GM23338 (cell line): ENCODE measurements at regions not wholly inside any gene's neighbourhood (a gene's known extent, or its start where the extent isn't known, plus 50 kb on each side); places are given as distances from the start of the nearest gene placed in this dataset.

ENCODE experiments used
- ATAC-seq: fragments of 200-7000 bp; cut with Tn5 transposase; 3 replicates; pipeline ENCODE4 v1.9.1; 2020
- DNase-seq: peaks from one replicate; pipeline ENCODE4 v3.0.0-alpha.2; 2015; ENCODE audit warnings: low spot score
- H2AFZ ChIP-seq: fragments of 200-600 bp; sonication (generic); 2 replicates; pipeline ENCODE4 v1.8.0; 2016; ENCODE audit warnings: antibody characterized with exemption, mild to moderate bottlenecking, moderate library complexity
- H3F3A ChIP-seq: fragments of 200-600 bp; sonication (generic); replicated peaks from 2 replicates; pipeline ENCODE4 v1.8.0; 2017; ENCODE audit warnings: antibody characterized with exemption, mixed run types, low read depth
- H3K27ac ChIP-seq: fragments of 200-600 bp; sonication (generic); 2 replicates; pipeline ENCODE4 v1.6.1; 2016; ENCODE audit warnings: low read depth
- H3K27me3 ChIP-seq: fragments of 200-600 bp; sonication (generic); 2 replicates; pipeline ENCODE4 v1.8.0; 2016; ENCODE audit warnings: mild to moderate bottlenecking, mixed run types, moderate library complexity; ENCODE audit not compliant: insufficient read depth
- H3K36me3 ChIP-seq: fragments of 200-600 bp; sonication (generic); 2 replicates; pipeline ENCODE4 v1.8.0; 2016; ENCODE audit warnings: mild to moderate bottlenecking; ENCODE audit not compliant: insufficient read depth
- H3K4me1 ChIP-seq: fragments of 200-600 bp; sonication (generic); 2 replicates; pipeline ENCODE4 v1.8.0; 2016; ENCODE audit warnings: mild to moderate bottlenecking, moderate library complexity; ENCODE audit not compliant: insufficient read depth
- H3K4me2 ChIP-seq: fragments of 200-600 bp; sonication (generic); 2 replicates; pipeline ENCODE4 v1.7.1; 2017; ENCODE audit warnings: mixed run types
- H3K4me3 ChIP-seq: fragments of 200-600 bp; sonication (generic); 2 replicates; pipeline ENCODE4 v1.6.1; 2016; ENCODE audit warnings: mixed run types
- H3K79me2 ChIP-seq: fragments of 200-600 bp; sonication (generic); replicated peaks from 2 replicates; pipeline ENCODE4 v1.8.0; 2017; ENCODE audit warnings: mild to moderate bottlenecking; ENCODE audit not compliant: insufficient read depth
- H3K9me2 ChIP-seq: fragments of 200-600 bp; sonication (generic); 2 replicates; pipeline ENCODE4 v1.8.0; 2017; ENCODE audit not compliant: insufficient read depth
- H4K20me1 ChIP-seq: fragments of 200-600 bp; sonication (generic); replicated peaks from 2 replicates; pipeline ENCODE4 v1.8.0; 2017; ENCODE audit warnings: mild to moderate bottlenecking; ENCODE audit not compliant: insufficient read depth
- H3K27ac Mint-ChIP-seq: 2 replicates; pipeline ENCODE4 v1.8.0; 2020; ENCODE audit warnings: inconsistent platforms, mild to moderate bottlenecking, moderate library complexity, mixed read lengths
- H3K27me3 Mint-ChIP-seq: 3 replicates; pipeline ENCODE4 v1.8.0; 2022; ENCODE audit warnings: low read depth, mild to moderate bottlenecking, moderate library complexity, mixed read lengths, inconsistent platforms; ENCODE audit not compliant: insufficient read depth, poor library complexity
- H3K36me3 Mint-ChIP-seq: 3 replicates; pipeline ENCODE4 v1.8.0; 2021; ENCODE audit warnings: low read depth, mild to moderate bottlenecking, inconsistent platforms, moderate library complexity, mixed read lengths
- H3K4me1 Mint-ChIP-seq: 3 replicates; pipeline ENCODE4 v1.8.0; 2020; ENCODE audit warnings: mild to moderate bottlenecking, inconsistent platforms, mixed read lengths
- H3K4me3 Mint-ChIP-seq: 3 replicates; pipeline ENCODE4 v1.8.0; 2021; ENCODE audit warnings: moderate library complexity, mild to moderate bottlenecking, inconsistent platforms, mixed read lengths
- H3K9me3 Mint-ChIP-seq: 3 replicates; pipeline ENCODE4 v1.8.0; 2020; ENCODE audit warnings: moderate library complexity, mild to moderate bottlenecking, inconsistent platforms, mixed read lengths
- CREB1 ChIP-seq: fragments of 250-450 bp; sonication (Bioruptor Pico); IDR thresholded peaks from 2 replicates; pipeline ENCODE4 v1.5.0; 2020; ENCODE audit warnings: low read depth, mild to moderate bottlenecking, moderate library complexity
- CTCF ChIP-seq, 2 experiments: fragments of 200-600 bp in 1 of 2; sonication (generic) in 1 of 2; conservative IDR thresholded peaks; 2 replicates each; pipeline versions ENCODE4 v1.5.1 to v1.6.1; 2016 to 2017; ENCODE audit warnings: antibody characterized with exemption in 2 of 2, low read depth in 2 of 2, mild to moderate bottlenecking in 2 of 2, moderate library complexity in 1 of 2
- ETS1 ChIP-seq: IDR thresholded peaks from 2 replicates; pipeline ENCODE4 v1.6.1; 2016; ENCODE audit warnings: antibody characterized with exemption
- EZH2 ChIP-seq: fragments of 200-600 bp; sonication (generic); IDR thresholded peaks from one replicate; pipeline ENCODE4 v1.8.0; 2017; ENCODE audit warnings: antibody characterized with exemption, mild to moderate bottlenecking, low read depth; ENCODE audit not compliant: unreplicated experiment
- EZH2phosphoT487 ChIP-seq: fragments of 200-600 bp; sonication (generic); IDR thresholded peaks from one replicate; pipeline ENCODE4 v1.8.1; 2018; ENCODE audit warnings: antibody characterized with exemption; ENCODE audit not compliant: unreplicated experiment
- JUNB ChIP-seq: IDR thresholded peaks from one replicate; pipeline ENCODE4 v1.6.1; 2016; ENCODE audit warnings: antibody characterized with exemption; ENCODE audit not compliant: unreplicated experiment
- NANOG ChIP-seq: IDR thresholded peaks from 2 replicates; pipeline ENCODE4 v1.6.1; 2016; ENCODE audit warnings: antibody characterized with exemption, borderline replicate concordance
- POLR2AphosphoS5 ChIP-seq: IDR thresholded peaks from 2 replicates; pipeline ENCODE4 v1.6.1; 2016; ENCODE audit warnings: antibody characterized with exemption, low read depth
- REST ChIP-seq: IDR thresholded peaks from one replicate; pipeline ENCODE4 v1.6.1; 2018; ENCODE audit warnings: antibody characterized with exemption; ENCODE audit not compliant: unreplicated experiment
- STAT1 ChIP-seq: IDR thresholded peaks from one replicate; pipeline ENCODE4 v1.6.1; 2016; ENCODE audit warnings: antibody characterized with exemption; ENCODE audit not compliant: unreplicated experiment
- ZNF114 ChIP-seq: fragments of 250-450 bp; sonication (Bioruptor Pico); IDR thresholded peaks from 2 replicates; pipeline ENCODE4 v1.5.0; 2020; ENCODE audit warnings: mild to moderate bottlenecking, moderate library complexity
- ZNF331 ChIP-seq: fragments of 250-450 bp; sonication (Bioruptor Pico); IDR thresholded peaks from 2 replicates; pipeline ENCODE4 v1.5.0; 2020; ENCODE audit warnings: low read depth, mild to moderate bottlenecking, moderate library complexity

GRCh38 chr13:32895296-32895695 is 120.9 kb upstream of the KL start:
- no peaks in the 10 kb centered on the region for H3K27me3 Mint-ChIP-seq
- Histone ChIP-seq H2AFZ (no peak overlapping the region), H3K27me3 (no peaks in the 10 kb centered on the region), H4K20me1 (no peaks in the 10 kb centered on the region), H3K36me3 (no peaks in the 10 kb centered on the region), H3K4me2 (no peak overlapping the region), H3K4me1 (no peaks in the 10 kb centered on the region), H3K79me2 (no peaks in the 10 kb centered on the region), H3K4me3 (no peak overlapping the region), H3K9me2 (0 out of 2 replicates have a peak, but pooled peaks cover 2% of the 10 kb centered on the region), H3F3A (no peaks in the 10 kb centered on the region), H3K27ac (no peak overlapping the region)
- no peaks in the 10 kb centered on the region for H3K9me3 Mint-ChIP-seq
- H3K4me1 Mint-ChIP-seq, result no peaks in the 10 kb centered on the region
- ATAC-seq (no peak), DNase-seq (no peak)
- H3K27ac Mint-ChIP-seq, result no peak overlapping the region
- TF ChIP-seq CTCF (conservative IDR thresholded peaks at IDR 0.05; ENCODE audit: low read depth in 2 of 2), result no peak
- TF ChIP-seq STAT1, result no peak
- TF ChIP-seq REST, result no peak
- no peak for TF ChIP-seq JUNB
- no peak for TF ChIP-seq ETS1
- TF ChIP-seq NANOG, result no peak
- TF ChIP-seq POLR2AphosphoS5, result no peak
- no peak for TF ChIP-seq EZH2phosphoT487
- H3K36me3 Mint-ChIP-seq, result no peaks in the 10 kb centered on the region
- no peak overlapping the region for H3K4me3 Mint-ChIP-seq

GRCh38 chr13:32897296-32897695 is 118.9 kb upstream of the KL start:
- no peaks in the 10 kb centered on the region for H3K4me1 Mint-ChIP-seq
- DNase-seq (no peak), ATAC-seq (no peak)
- Histone ChIP-seq H3K27me3 (no peaks in the 10 kb centered on the region), H3K4me3 (no peak overlapping the region), H3K79me2 (no peaks in the 10 kb centered on the region), H3K27ac (no peak overlapping the region), H3F3A (no peaks in the 10 kb centered on the region), H3K36me3 (no peaks in the 10 kb centered on the region), H3K4me1 (no peaks in the 10 kb centered on the region), H3K9me2 (peaks cover 13% of the 10 kb centered on the region; the same call in 1 of the 2 replicates), H3K4me2 (no peak overlapping the region), H2AFZ (no peak overlapping the region), H4K20me1 (no peaks in the 10 kb centered on the region)
- no peaks in the 10 kb centered on the region for H3K36me3 Mint-ChIP-seq
- no peak overlapping the region for H3K27ac Mint-ChIP-seq
- no peak overlapping the region for H3K4me3 Mint-ChIP-seq
- H3K27me3 Mint-ChIP-seq, result no peaks in the 10 kb centered on the region
- no peaks in the 10 kb centered on the region; the same call in 2 of the 3 replicates for H3K9me3 Mint-ChIP-seq
- TF ChIP-seq EZH2phosphoT487 (no peak), ZNF114 (no peak), POLR2AphosphoS5 (no peak), JUNB (no peak), NANOG (no peak), CTCF (conservative IDR thresholded peaks at IDR 0.05; ENCODE audit: low read depth in 2 of 2) (no peak), ZNF331 (CRISPR knock-in tag) (no peak), CREB1 (CRISPR knock-in tag) (no peak), ETS1 (no peak), EZH2 (no peak)
